ENCODE measurements at regions not wholly inside any gene's neighbourhood (a gene's known extent, or its start where the extent isn't known, plus 50 kb on each side); places are given as distances from the start of the nearest gene placed in this dataset.

- DNase-seq (ENCODE audit: low spot score), result no peak
- TF ChIP-seq CTCF (IDR thresholded peaks at IDR 0.05; ENCODE audit: extremely low read depth, missing control alignments), result no peak
Observed at GRCh38 chr4:135185256-135185655, 983.7 kb upstream of the PABPC4L start.

GRCh38 chr4:135184715-135185114, 983.1 kb upstream of the PABPC4L start:
- no peak for TF ChIP-seq CTCF (IDR thresholded peaks at IDR 0.05; ENCODE audit: extremely low read depth, missing control alignments)
- DNase-seq (ENCODE audit: low spot score), result no peak

- DNase-seq (ENCODE audit: low spot score), result no peak
- TF ChIP-seq CTCF (IDR thresholded peaks at IDR 0.05; ENCODE audit: extremely low read depth, missing control alignments), result no peak
Observed at GRCh38 chr4:135177321-135177720, 975.7 kb upstream of the PABPC4L start.

- DNase-seq (ENCODE audit: low spot score), result no peak
- no peak for TF ChIP-seq CTCF (IDR thresholded peaks at IDR 0.05; ENCODE audit: extremely low read depth, missing control alignments)
Observed at GRCh38 chr4:135166661-135167060, 965.1 kb upstream of the PABPC4L start.

GRCh38 chr4:135164601-135165000, 963.0 kb upstream of the PABPC4L start:
- TF ChIP-seq CTCF (IDR thresholded peaks at IDR 0.05; ENCODE audit: extremely low read depth, missing control alignments), result no peak

GRCh38 chr4:135144498-135144897, 942.9 kb upstream of the PABPC4L start:
- TF ChIP-seq CTCF (IDR thresholded peaks at IDR 0.05; ENCODE audit: extremely low read depth, missing control alignments), result no peak
- no peak for DNase-seq (ENCODE audit: low spot score)

More at GRCh38 chr4:135164601-135165000, 963.0 kb upstream of the PABPC4L start:
- DNase-seq (ENCODE audit: low spot score), result no peak

- no peak for DNase-seq (ENCODE audit: low spot score)
- no peak for TF ChIP-seq CTCF (IDR thresholded peaks at IDR 0.05; ENCODE audit: extremely low read depth, missing control alignments)
Observed at GRCh38 chr4:135124196-135124595, 922.6 kb upstream of the PABPC4L start.
